HG03432 (cell line): ENCODE measurements at regions not wholly inside any gene's neighbourhood (a gene's known extent, or its start where the extent isn't known, plus 50 kb on each side); places are given as distances from the start of the nearest gene placed in this dataset.

Experiments used
- ATAC-seq: cut with Tn5 transposase; IDR thresholded peaks from one replicate; pipeline ENCODE4 v1.9.1; 2021; ENCODE audit warnings: mild to moderate bottlenecking, moderate library complexity; ENCODE audit not compliant: unreplicated experiment

GRCh38 chr2:611519-611918, 65.7 kb downstream of the TMEM18 start:
- no peak for ATAC-seq

- ATAC-seq, result no peak
These were observed 66.7 kb downstream of the TMEM18 start for GRCh38 chr2:610491-610890.

DNA sequence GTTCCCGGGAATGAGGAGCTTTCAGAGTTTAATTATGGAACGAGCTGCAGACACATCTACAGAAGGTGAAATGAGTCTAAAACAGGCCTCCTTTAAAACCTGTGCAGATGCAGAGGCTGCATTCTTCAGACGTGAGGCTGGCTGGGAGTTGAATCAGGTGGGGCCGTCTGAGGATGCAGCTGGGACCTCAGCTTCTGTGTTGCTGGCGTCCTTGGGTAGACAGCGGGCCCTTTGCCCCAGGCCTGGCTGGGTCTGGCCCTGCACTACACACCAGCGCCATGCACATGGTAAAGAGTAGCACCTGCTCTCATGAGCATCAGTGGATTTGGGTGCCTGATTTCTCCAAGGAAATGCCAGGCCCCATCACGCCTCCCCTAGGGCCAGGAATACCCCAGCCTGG, 67.3 kb downstream of the TMEM18 start:
- ATAC-seq, result no peak

GRCh38 chr2:609449-609848, 67.8 kb downstream of the TMEM18 start:
- ATAC-seq, result no peak

- ATAC-seq, result no peak
These were observed 68.5 kb downstream of the TMEM18 start for GRCh38 chr2:608711-609110.

GRCh38 chr2:608297-608696, 68.9 kb downstream of the TMEM18 start:
- ATAC-seq, result no peak

DNA sequence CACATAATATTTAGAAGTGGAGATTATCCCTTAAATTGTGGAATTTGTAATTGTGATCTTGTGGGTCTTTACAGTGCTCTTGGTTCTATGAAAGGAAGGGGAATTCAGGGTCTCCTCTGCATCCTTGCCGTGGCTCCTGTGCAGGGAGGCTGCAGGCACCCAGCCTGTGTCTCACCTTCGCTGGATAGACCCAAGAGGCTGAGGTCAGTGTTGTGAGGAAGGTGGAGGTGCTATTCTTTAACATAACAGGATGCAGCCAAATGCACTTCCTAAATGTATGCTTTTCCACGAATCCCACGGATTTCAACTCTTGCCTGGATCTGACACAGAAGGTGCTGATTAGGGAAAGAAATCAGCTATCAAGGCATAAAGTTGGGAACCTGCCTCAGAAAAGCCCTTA, 69.5 kb downstream of the TMEM18 start:
- ATAC-seq, result no peak

- no peak for ATAC-seq
These were observed 70.0 kb downstream of the TMEM18 start for GRCh38 chr2:607172-607571.

DNA sequence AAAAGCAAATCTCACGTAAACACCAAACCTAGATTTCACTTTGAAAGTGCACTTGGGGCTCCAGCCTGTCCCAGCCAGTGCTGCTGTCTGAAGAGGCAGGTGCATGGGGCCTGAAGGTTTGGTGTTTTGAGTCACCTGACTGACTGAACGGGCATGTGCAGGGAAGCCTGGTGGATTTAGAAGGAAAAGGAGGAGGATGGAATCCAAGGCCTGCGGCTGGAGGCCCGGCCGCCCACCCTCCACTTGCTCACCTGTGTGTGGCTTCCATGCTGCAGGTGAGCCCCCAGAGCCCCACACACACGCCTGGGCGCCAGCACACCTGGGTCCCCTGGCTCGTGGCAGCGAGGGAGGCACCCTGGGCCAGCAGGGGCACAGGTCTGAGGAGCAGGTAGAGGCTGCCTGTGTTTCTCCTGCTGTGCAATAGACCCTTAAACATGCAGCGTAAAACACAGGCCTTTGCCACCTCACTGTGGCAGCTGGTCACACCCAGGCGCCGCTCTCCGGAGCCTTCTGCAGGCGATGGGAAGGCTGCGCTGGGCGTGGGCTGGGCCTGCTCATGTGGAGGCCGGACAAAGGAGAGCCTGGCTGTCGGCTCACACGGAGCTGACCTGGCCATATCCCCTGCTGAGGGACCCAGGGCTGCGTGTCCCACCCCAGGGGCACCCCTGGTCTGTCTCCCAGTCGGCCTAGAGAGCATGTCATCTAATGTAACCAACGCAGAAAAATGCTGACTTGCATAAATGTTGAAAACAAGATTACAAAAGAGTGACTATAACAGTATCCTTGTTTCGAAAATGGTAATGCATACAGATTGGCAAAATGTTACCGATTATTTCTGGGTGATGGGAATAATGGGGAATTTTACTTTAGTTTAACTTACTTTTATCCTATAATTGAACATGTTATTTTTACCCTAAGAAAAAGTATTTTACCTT, 71.3 kb downstream of the TMEM18 start:
- no peak for ATAC-seq

DNA sequence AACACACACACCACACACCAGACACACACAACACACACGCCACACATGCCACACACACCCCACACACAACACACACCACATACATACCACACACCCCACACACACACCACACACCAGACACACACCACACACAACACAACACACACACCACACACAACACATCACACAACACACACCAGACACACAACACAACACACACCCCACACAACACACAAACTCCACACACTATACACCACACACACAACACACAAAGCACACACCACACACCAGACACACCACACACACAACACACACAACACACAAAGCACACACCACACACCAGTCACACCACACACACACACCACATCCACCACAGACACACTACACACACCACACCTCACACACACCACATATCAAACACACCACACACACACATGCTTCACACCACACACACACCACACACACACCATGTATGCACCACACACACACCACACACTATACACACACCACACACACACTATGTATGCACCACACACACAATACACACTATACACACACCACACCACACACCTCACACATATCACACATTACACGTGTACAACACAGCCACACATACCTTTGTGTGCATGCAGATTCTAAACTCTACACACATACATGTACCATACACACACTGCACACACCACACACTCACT, 72.2 kb downstream of the TMEM18 start:
- ATAC-seq, result no peak

- ATAC-seq, result no peak
These were observed 72.8 kb downstream of the TMEM18 start for GRCh38 chr2:604385-604784.

GRCh38 chr2:603869-604268, 73.3 kb downstream of the TMEM18 start:
- ATAC-seq, result no peak

- no peak for ATAC-seq
These were observed 73.8 kb downstream of the TMEM18 start for GRCh38 chr2:603427-603826.

DNA sequence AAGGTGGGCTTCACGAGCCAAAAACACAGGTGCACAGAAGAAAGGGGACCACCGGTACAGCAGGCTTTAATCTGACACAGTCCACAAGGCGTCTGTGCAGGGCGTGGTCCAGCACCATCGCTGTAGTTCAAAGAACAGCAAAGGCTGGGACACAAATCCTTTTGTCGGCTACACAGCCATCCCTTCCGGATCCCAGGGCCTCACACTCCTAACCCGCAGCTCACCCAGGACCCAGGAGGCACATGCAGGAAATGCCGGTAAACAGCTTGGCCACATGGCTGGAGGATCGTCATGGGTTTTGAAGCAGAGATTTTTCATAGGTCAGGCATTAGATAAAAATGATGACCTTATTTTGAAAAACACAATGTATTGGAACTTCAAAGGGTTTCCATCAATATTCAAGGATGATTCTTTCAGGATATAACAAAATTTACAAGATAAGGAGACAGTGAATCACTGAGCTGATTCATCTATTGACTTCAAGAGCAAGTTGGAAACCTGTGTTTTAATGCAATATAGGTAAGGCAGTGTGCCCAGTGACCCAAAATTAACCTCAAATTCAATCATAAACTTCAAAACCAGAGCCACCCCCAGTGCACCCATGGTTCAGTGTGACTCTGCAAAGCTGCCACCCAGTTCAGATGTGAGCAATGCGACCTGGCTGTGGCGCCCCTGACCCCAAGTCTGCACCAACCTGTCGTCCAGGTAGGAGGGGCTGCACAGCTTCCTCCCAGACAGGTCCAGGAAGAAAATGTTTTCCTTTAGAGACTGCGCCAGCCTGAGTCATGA, 74.4 kb downstream of the TMEM18 start:
- no peak for ATAC-seq

- ATAC-seq, result no peak
These were observed 75.3 kb downstream of the TMEM18 start for GRCh38 chr2:601806-602455.

- ATAC-seq, result no peak
These were observed 75.9 kb downstream of the TMEM18 start for GRCh38 chr2:601387-601698.

GRCh38 chr2:600542-601386, 76.4 kb downstream of the TMEM18 start:
- ATAC-seq, result no peak

GRCh38 chr2:599601-600000, 77.6 kb downstream of the TMEM18 start:
- ATAC-seq, result no peak

DNA sequence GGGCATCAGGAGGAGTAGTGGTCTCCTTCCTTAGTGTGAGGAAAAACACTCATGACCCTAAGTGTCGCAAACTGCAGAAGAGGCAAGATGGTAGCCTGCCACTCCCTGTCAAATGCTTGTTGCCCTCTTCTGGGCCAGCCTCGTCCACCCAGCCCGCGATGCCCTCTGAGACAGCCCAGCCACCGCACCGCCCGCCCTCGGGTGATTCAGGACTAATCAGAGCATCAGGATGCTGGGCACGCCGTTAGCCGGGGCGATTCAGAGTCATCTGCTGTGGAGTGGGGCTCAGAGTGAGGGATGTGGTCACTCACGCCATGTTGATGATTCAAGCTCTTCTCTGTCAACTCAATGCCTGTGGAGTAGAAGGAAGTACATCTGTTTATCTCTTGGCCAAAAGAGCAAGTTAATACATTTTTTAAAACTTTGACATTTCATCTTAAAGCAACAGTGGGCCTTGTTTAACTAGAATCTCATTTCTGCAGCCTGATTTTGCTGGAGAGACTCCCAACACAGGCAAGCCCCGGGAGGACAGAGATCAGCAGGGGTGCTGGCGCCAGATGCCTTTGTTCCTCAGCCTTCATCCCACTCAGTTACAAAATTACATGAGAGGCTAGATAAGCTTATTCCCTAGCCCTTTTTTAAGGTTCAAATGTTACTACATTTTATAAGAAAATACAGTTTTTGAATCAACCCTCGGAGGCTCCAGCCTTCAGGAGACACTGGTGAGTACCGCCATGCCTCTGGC, 79.0 kb downstream of the TMEM18 start:
- no peak for ATAC-seq
